ENCODE measurements at regions not wholly inside any gene's neighbourhood (a gene's known extent, or its start where the extent isn't known, plus 50 kb on each side); places are given as distances from the start of the nearest gene placed in this dataset.

- TF ChIP-seq CTCF (IDR thresholded peaks at IDR 0.05) (no peak), POLR2A (IDR thresholded peaks at IDR 0.05) (no peak)
- DNase-seq (ENCODE audit: low spot score in 2 of 2), result no peak
- intact Hi-C loops (cut with DNase I; ENCODE audit: low total_unique reads), result no loop called here
- no peak overlapping the region for H3K4me3 ChIP-seq (ENCODE audit: low read depth, poor library complexity, severe bottlenecking)
- 71% methylated on average over 5 of the region's 5 CpGs for WGBS, 2 donors
These were observed 244.1 kb upstream of the ITGA1 start for GRCh38 chr5:52543594-52543993.

- 83 to 85% methylated on average over 4 of the region's 4 CpGs for WGBS, 2 donors
- TF ChIP-seq POLR2A (IDR thresholded peaks at IDR 0.05) (no peak), CTCF (IDR thresholded peaks at IDR 0.05) (no peak)
- H3K4me3 ChIP-seq (ENCODE audit: low read depth, poor library complexity, severe bottlenecking), result no peak overlapping the region
- intact Hi-C loops (cut with DNase I; ENCODE audit: low total_unique reads), result no loop called here
- DNase-seq (ENCODE audit: low spot score in 2 of 2), result no peak
These were observed 243.0 kb upstream of the ITGA1 start for GRCh38 chr5:52544738-52545137.

- DNase-seq (ENCODE audit: low spot score in 2 of 2), result no peak
- H3K4me3 ChIP-seq (ENCODE audit: low read depth, poor library complexity, severe bottlenecking), result no peak overlapping the region
- 67 to 72% methylated on average over 2 of the region's 2 CpGs for WGBS, 2 donors
These were observed 233.4 kb upstream of the ITGA1 start for GRCh38 chr5:52554293-52554692.

GRCh38 chr5:52560366-52560765, 227.3 kb upstream of the ITGA1 start:
- 25 to 32% methylated on average over 1 of the region's 1 CpG for WGBS, 2 donors
- TF ChIP-seq POLR2A (IDR thresholded peaks at IDR 0.05) (no peak), CTCF (IDR thresholded peaks at IDR 0.05) (no peak)
- intact Hi-C loops (cut with DNase I; ENCODE audit: low total_unique reads), result no loop called here
- no peak for DNase-seq (ENCODE audit: low spot score in 2 of 2)
- no peak overlapping the region for H3K4me3 ChIP-seq (ENCODE audit: low read depth, poor library complexity, severe bottlenecking)

More at GRCh38 chr5:52554293-52554692, 233.4 kb upstream of the ITGA1 start:
- TF ChIP-seq POLR2A (IDR thresholded peaks at IDR 0.05) (no peak), CTCF (IDR thresholded peaks at IDR 0.05) (no peak)
- intact Hi-C loops (cut with DNase I; ENCODE audit: low total_unique reads), result no loop called here

GRCh38 chr5:52562473-52562872, 225.2 kb upstream of the ITGA1 start:
- DNase-seq (ENCODE audit: low spot score in 2 of 2), result no peak
- no peak for TF ChIP-seq CTCF (IDR thresholded peaks at IDR 0.05)
- no peak for TF ChIP-seq POLR2A (IDR thresholded peaks at IDR 0.05)
- no peak overlapping the region for H3K4me3 ChIP-seq (ENCODE audit: low read depth, poor library complexity, severe bottlenecking)
- 28 to 56% methylated on average over 1 of the region's 1 CpG for WGBS, 2 donors
- intact Hi-C loops (cut with DNase I; ENCODE audit: low total_unique reads), result no loop called here

- no peak for DNase-seq (ENCODE audit: low spot score in 2 of 2)
- intact Hi-C loops (cut with DNase I; ENCODE audit: low total_unique reads), result no loop called here
- TF ChIP-seq CTCF (IDR thresholded peaks at IDR 0.05), result no peak
- no peak for TF ChIP-seq POLR2A (IDR thresholded peaks at IDR 0.05)
- H3K4me3 ChIP-seq (ENCODE audit: low read depth, poor library complexity, severe bottlenecking), result no peak overlapping the region
These were observed 223.1 kb upstream of the ITGA1 start for GRCh38 chr5:52564587-52564986.
